Progenitor cell of endocrine pancreas (in vitro differentiated cells): ENCODE measurements at regions not wholly inside any gene's neighbourhood (a gene's known extent, or its start where the extent isn't known, plus 50 kb on each side); places are given as distances from the start of the nearest gene placed in this dataset.

Source experiments
- DNase-seq: peaks from one replicate; pipeline ENCODE4 v3.0.0; 2021; ENCODE audit warnings: low spot score; ENCODE audit not compliant: unreplicated experiment
- H3K27ac Mint-ChIP-seq: 2 replicates; pipeline ENCODE4 v1.8.0; 2021; ENCODE audit warnings: mild to moderate bottlenecking, moderate library complexity, mixed read lengths
- H3K27me3 Mint-ChIP-seq: 2 replicates; pipeline ENCODE4 v1.8.0; 2021; ENCODE audit warnings: mixed read lengths
- H3K36me3 Mint-ChIP-seq: 2 replicates; pipeline ENCODE4 v1.8.0; 2022; ENCODE audit warnings: mixed read lengths; ENCODE audit not compliant: insufficient read depth
- H3K4me1 Mint-ChIP-seq: 2 replicates; pipeline ENCODE4 v1.8.0; 2021; ENCODE audit warnings: low read depth, mixed read lengths
- H3K4me3 Mint-ChIP-seq: 2 replicates; pipeline ENCODE4 v1.8.0; 2021; ENCODE audit warnings: low read depth, mild to moderate bottlenecking, moderate library complexity, mixed read lengths
- H3K9me3 Mint-ChIP-seq: 2 replicates; pipeline ENCODE4 v1.8.0; 2021; ENCODE audit warnings: low read depth, mixed read lengths
- TF ChIP-seq, protein P1 (sequence below): fragments of 200-600 bp; sonication (generic); IDR thresholded peaks from one replicate; pipeline ENCODE4 v1.5.0; 2021; ENCODE audit warnings: antibody characterized with exemption, mild to moderate bottlenecking; ENCODE audit not compliant: unreplicated experiment

DNA sequence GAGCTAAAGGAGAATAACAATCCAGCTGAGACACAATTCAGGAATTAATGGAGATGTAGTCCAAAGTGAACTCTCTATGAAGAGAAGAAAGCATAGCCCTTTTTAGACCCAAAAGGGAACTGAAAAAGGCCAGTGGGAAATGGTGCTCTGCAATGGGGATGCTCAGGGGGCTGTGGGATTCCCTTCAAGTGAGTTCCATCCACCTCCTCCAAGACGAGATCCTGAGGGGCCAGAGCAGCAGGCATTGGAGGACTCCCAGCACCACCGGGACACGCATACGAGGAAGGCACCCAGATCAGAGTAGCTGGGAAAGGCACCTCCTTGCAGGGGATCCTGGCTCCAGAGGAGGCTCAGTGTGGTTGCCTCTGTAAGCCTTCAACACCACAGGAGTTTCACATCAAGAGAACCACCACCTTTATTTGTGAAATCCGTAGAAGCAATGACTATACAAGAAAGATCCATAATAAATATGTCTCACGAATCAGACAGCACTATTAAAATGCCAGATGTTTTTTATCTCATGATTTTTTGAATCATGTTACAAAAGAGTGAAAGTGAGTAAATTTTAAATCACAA is 288.2 kb downstream of the MED10 start:
- Mint-ChIP-seq H3K27me3 (no peaks in the 10 kb centered on the region), H3K36me3 (no peaks in the 10 kb centered on the region), H3K9me3 (no peaks in the 10 kb centered on the region), H3K27ac (no peak overlapping the region), H3K4me1 (no peaks in the 10 kb centered on the region), H3K4me3 (no peak overlapping the region)
- TF ChIP-seq, protein P1, sequence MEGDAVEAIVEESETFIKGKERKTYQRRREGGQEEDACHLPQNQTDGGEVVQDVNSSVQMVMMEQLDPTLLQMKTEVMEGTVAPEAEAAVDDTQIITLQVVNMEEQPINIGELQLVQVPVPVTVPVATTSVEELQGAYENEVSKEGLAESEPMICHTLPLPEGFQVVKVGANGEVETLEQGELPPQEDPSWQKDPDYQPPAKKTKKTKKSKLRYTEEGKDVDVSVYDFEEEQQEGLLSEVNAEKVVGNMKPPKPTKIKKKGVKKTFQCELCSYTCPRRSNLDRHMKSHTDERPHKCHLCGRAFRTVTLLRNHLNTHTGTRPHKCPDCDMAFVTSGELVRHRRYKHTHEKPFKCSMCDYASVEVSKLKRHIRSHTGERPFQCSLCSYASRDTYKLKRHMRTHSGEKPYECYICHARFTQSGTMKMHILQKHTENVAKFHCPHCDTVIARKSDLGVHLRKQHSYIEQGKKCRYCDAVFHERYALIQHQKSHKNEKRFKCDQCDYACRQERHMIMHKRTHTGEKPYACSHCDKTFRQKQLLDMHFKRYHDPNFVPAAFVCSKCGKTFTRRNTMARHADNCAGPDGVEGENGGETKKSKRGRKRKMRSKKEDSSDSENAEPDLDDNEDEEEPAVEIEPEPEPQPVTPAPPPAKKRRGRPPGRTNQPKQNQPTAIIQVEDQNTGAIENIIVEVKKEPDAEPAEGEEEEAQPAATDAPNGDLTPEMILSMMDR: no peak
- no peak for DNase-seq

DNA sequence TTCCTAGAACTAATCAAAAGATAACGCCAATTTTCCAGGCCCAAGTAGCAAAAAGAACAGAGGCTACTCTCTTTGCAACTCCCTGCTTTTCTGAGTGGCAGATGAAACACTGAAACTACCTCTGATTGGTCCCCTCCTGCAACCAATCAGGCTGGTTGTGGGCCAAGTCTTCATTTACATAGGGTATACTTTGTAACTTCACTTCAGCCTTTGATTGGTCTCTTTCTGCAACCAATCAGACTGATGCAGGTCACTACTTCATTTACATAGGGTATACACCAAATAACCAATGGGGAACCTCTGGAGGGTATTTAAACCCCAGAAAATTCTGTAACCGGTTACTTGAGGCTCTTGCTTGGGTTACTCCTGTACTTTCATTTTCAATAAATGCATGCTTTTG is 289.6 kb downstream of the MED10 start:
- no peak overlapping the region for H3K4me3 Mint-ChIP-seq
- peaks cover 4% of the 10 kb centered on the region for H3K27me3 Mint-ChIP-seq
- H3K4me1 Mint-ChIP-seq: no peaks in the 10 kb centered on the region
- H3K27ac Mint-ChIP-seq: no peak overlapping the region
- no peaks in the 10 kb centered on the region for H3K36me3 Mint-ChIP-seq
- TF ChIP-seq, protein P1: no peak
- H3K9me3 Mint-ChIP-seq: no peaks in the 10 kb centered on the region
- no peak for DNase-seq

DNA sequence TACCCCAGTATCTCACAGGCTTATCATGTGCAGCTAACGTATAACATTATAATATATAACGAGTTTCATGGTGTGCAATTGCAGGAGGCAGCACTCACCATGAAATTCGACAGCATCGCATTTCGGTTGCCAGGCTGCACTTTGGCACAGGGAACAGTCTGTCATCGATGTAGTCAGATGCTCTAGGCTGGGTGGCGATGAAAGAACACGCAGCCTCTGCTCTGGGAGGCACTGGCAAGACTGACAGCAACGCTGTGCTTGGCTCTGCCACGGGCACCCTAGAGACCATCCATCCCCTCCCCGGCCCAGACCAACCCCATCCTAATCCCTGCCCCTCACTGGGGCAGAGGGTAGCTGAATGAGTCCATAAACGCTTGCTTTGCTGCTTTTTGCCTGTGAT is 290.8 kb downstream of the MED10 start:
- Mint-ChIP-seq H3K9me3 (no peaks in the 10 kb centered on the region), H3K4me1 (no peaks in the 10 kb centered on the region), H3K27me3 (peaks cover 4% of the 10 kb centered on the region), H3K4me3 (no peak overlapping the region), H3K27ac (no peak overlapping the region), H3K36me3 (no peaks in the 10 kb centered on the region)
- no peak for DNase-seq
- TF ChIP-seq, protein P1: no peak

DNA sequence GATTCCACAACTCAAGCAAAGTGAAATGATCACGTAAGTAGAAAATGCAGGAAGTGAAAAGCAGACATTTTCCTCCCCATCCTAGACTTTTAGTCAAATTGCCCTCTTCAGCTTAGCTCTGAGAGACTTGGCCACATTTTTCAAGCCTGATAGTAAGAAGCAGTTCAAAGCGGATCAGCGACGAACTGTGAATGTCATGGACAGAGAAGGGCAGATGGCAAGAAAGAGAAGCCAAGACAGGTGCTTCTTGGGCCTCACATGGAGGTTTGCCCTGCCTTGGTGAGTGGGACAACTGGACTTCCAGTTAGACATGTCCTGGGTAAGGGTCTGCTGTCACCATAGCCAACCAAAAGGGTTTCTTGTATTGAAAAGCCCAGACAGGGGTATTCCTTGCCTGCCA is 291.5 kb downstream of the MED10 start:
- Mint-ChIP-seq H3K27me3 (peaks cover 4% of the 10 kb centered on the region), H3K36me3 (no peaks in the 10 kb centered on the region), H3K27ac (no peak overlapping the region), H3K9me3 (no peaks in the 10 kb centered on the region), H3K4me1 (no peaks in the 10 kb centered on the region), H3K4me3 (no peak overlapping the region)
- TF ChIP-seq, protein P1: no peak
- DNase-seq: no peak

DNA sequence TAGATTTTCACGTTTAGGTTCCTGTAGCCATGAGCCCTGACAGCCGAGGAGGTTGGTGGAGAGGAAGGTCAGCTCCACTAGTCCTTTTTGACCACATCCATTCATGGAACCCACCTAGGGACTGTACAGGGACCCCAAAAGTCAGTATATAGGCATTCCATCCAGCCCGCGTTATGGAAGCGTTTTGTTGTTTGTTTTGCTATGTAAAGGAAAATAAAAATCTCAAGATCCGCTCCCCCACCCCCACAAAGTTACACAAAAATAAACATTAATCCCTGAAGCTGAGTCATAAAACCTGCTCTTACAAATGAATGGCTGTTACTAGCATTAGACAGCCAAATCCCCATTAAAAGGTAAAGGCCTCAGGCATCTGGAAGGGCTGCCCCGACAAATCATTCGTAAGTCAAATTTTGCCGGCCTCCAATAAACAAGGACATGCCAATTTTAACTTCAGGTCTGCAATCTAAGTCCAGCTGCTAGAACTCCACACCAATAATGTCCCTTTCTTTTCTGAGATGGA is 292.9 kb downstream of the MED10 start:
- H3K4me3 Mint-ChIP-seq: no peak overlapping the region

More for the DNA sequence above, 292.9 kb downstream of the MED10 start:
- Mint-ChIP-seq H3K9me3 (no peaks in the 10 kb centered on the region), H3K4me1 (no peaks in the 10 kb centered on the region), H3K27ac (no peak overlapping the region), H3K27me3 (peaks cover 4% of the 10 kb centered on the region), H3K36me3 (no peaks in the 10 kb centered on the region)
- no peak for DNase-seq
- TF ChIP-seq, protein P1: no peak
